Stimulated activated naive CD8-positive, alpha-beta T cell treated with anti-CD3 and anti-CD28 coated beads, Interleukin-15, Interleukin-2, amounts not matched to agents 100 ng/mL and 50 ng/mL, for 24 hours (primary cell): ENCODE measurements at regions not wholly inside any gene's neighbourhood (a gene's known extent, or its start where the extent isn't known, plus 50 kb on each side); places are given as distances from the start of the nearest gene placed in this dataset.

Experiments
- H3K27ac Mint-ChIP-seq: one replicate; pipeline ENCODE4 v1.8.0; 2021; ENCODE audit warnings: mild to moderate bottlenecking, mixed read lengths
- H3K27me3 Mint-ChIP-seq: one replicate; pipeline ENCODE4 v1.8.0; 2021; ENCODE audit warnings: mixed read lengths
- H3K36me3 Mint-ChIP-seq: one replicate; pipeline ENCODE4 v1.8.0; 2021; ENCODE audit warnings: low read depth, mixed read lengths
- H3K4me1 Mint-ChIP-seq: one replicate; pipeline ENCODE4 v1.8.0; 2021; ENCODE audit warnings: low read depth, mixed read lengths
- H3K4me3 Mint-ChIP-seq: one replicate; pipeline ENCODE4 v1.8.0; 2021; ENCODE audit warnings: mild to moderate bottlenecking, mixed read lengths
- H3K9me3 Mint-ChIP-seq: one replicate; pipeline ENCODE4 v1.8.0; 2021; ENCODE audit warnings: mixed read lengths

DNA sequence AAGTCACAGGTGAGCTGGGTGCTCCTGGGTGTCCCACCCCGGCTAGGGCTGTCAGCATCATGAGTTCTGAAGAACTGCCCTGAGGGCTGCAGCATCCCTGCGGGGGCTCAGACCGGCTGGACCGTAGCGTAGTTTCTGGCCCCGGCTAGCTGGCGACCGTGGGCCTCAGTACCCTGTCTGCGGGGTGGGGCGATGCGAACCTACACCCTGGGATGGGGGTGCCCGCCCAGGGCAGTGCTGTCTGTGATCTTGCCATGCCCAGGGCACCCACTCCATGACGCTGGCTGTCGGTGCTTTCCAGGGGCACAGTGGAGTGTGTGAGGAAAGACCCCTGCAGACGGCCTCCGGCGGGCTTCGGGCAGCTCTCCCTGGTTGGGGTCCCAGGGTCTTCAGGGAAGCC, 66.5 kb upstream of the IRX4 start:
- no peak overlapping the region for H3K27ac Mint-ChIP-seq
- H3K4me3 Mint-ChIP-seq = no peak overlapping the region
- H3K9me3 Mint-ChIP-seq = no peaks in the 10 kb centered on the region
- H3K4me1 Mint-ChIP-seq = no peaks in the 10 kb centered on the region
- no peaks in the 10 kb centered on the region for H3K36me3 Mint-ChIP-seq
- peaks cover 29% of the 10 kb centered on the region for H3K27me3 Mint-ChIP-seq

DNA sequence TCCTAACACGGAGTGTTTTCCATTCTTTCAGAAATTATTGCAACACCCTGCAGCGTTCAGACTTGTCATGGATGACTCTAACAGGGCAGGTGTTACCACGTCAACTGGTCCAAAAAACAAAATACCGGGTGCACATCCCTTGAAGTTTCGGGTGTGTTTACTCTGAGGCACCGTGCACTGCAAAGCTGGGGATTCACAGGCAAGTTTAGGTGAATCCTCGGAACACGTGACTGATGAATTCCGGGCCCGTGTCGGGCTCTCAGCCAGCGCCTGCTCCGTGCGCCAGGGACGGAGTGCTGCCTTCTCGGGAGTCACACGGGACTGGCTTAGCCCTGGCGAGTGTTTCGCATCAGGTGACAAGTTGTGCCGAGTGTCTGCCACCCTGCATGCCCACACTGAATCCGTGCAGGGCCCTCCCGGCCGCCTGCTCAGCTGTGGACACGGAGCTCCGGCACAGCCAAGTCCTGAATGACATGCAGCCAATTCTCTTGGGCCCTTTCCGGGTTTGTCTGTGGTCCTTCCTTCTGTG, 66.0 kb upstream of the IRX4 start:
- H3K36me3 Mint-ChIP-seq = no peaks in the 10 kb centered on the region
- H3K9me3 Mint-ChIP-seq = no peaks in the 10 kb centered on the region
- H3K27me3 Mint-ChIP-seq = peaks cover 35% of the 10 kb centered on the region
- H3K27ac Mint-ChIP-seq = no peak overlapping the region
- no peak overlapping the region for H3K4me3 Mint-ChIP-seq
- no peaks in the 10 kb centered on the region for H3K4me1 Mint-ChIP-seq

DNA sequence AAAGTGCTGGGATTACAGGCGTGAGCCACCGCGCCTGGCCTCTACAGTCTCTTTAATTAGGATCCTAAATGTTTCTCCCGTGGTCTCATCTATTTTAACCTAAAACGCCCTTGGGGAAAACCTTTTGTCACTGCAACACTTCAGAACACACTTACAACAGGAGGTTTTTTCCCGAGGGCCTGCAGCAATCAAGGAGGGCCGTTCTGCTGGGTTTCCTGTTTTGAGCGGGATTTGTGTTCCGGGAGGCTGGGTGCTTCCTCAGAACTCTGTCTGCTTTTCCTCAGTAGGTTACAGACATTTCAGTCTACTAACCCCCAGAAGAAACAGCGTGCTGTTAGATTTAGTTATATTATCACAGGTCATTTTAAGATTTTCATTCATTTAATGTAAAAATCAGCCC, 65.4 kb upstream of the IRX4 start:
- no peak overlapping the region for H3K4me3 Mint-ChIP-seq
- no peaks in the 10 kb centered on the region for H3K4me1 Mint-ChIP-seq
- no peaks in the 10 kb centered on the region for H3K36me3 Mint-ChIP-seq
- no peaks in the 10 kb centered on the region for H3K9me3 Mint-ChIP-seq
- no peak overlapping the region for H3K27ac Mint-ChIP-seq
- peaks cover 34% of the 10 kb centered on the region for H3K27me3 Mint-ChIP-seq

DNA sequence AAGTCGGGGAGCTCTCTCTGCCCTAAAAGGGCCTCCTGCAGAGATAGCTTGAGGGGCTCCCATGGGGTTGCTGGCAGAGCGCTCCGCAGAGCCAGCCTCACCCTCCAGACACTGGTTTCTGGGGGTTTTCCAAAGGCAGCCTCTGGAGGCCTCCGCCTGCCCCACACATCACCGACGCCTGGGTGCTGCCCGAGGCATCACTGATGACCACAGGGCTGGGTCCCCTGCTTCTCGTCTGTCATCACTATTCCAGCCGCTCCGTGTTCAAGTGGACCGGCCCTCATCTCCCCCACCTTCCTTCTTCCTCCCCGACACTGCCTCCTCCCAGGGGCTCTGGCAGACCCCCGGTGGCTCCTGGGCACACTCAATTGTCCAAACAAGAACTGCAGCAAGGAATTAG, 64.1 kb upstream of the IRX4 start:
- Mint-ChIP-seq H3K4me3 (no peak overlapping the region), H3K36me3 (no peaks in the 10 kb centered on the region), H3K4me1 (no peaks in the 10 kb centered on the region), H3K27me3 (peaks cover 39% of the 10 kb centered on the region), H3K27ac (no peak overlapping the region), H3K9me3 (no peaks in the 10 kb centered on the region)

DNA sequence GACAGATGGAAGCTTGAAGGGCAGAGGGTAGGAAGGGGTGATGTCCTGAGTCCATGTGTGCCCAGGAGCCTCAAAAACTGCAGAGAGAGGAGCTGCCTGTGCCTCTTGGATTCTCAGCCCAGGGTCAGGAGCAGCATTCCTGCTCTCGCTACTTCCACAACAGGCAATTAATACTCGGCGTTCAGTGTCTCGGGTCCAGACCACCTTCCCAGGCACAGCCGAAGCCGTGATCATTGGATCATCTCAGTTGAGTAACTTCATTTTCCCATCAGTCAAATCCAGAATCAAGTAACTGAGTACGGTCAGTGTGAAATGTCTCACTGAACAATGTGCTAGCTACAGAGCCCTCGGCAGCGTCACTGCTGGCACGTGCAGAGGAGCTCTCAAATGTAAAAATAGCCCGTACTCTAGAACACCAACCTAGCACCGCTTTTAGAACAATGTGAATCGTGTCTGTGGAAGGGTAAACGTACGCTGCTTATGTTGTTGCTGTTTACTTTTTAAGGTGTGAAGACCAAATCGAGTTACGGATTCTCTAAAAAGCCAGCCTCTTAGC, 63.5 kb upstream of the IRX4 start:
- Mint-ChIP-seq H3K9me3 (no peaks in the 10 kb centered on the region), H3K27ac (no peak overlapping the region), H3K36me3 (no peaks in the 10 kb centered on the region), H3K4me3 (no peak overlapping the region), H3K4me1 (no peaks in the 10 kb centered on the region), H3K27me3 (peaks cover 33% of the 10 kb centered on the region)

DNA sequence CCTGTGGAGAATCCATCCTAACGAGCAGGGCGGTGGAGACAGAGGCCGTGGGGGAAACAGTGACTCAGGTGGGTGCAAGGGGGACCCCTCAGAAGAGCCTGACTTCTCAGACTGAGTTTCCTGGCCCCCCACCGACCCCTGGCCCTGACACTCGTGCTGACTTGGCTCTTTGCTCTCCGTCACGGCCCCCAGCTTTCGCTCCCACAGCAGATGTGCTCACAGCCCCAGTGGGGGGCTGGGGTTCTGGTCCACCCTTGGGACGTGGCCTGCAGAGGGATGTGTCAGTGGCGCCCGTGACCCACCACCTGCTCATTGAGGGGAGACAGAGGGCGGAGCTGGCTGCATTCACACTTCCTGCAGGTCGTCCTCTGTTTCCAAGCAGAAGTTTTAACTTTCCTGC, 62.9 kb upstream of the IRX4 start:
- H3K4me3 Mint-ChIP-seq = no peak overlapping the region
- H3K4me1 Mint-ChIP-seq = no peaks in the 10 kb centered on the region
- H3K27ac Mint-ChIP-seq = no peak overlapping the region
- H3K36me3 Mint-ChIP-seq = no peaks in the 10 kb centered on the region
- peaks cover 30% of the 10 kb centered on the region for H3K27me3 Mint-ChIP-seq
- H3K9me3 Mint-ChIP-seq = no peaks in the 10 kb centered on the region

DNA sequence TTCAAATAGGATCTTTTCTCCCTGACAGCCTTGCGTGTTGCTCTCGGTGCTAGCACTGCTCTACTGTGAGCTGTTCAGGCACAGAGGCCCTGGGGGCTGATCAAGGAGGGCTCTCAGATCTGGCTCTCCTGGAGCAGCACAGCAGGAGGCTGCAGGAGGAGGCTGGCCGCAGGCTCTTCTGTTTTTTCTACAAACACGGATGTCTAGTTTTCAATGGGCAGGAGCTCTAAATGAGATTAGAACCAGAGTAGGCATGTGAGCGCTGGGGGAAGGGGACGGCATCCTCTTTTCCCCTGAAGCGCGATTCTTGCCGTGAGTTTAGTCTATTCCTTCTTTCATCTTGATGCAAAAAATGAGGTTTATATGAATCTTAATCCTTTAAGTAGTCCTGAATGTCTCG, 61.7 kb upstream of the IRX4 start:
- Mint-ChIP-seq H3K27ac (no peak overlapping the region), H3K9me3 (no peaks in the 10 kb centered on the region), H3K4me3 (no peak overlapping the region), H3K27me3 (peaks cover 29% of the 10 kb centered on the region), H3K36me3 (no peaks in the 10 kb centered on the region), H3K4me1 (no peaks in the 10 kb centered on the region)

DNA sequence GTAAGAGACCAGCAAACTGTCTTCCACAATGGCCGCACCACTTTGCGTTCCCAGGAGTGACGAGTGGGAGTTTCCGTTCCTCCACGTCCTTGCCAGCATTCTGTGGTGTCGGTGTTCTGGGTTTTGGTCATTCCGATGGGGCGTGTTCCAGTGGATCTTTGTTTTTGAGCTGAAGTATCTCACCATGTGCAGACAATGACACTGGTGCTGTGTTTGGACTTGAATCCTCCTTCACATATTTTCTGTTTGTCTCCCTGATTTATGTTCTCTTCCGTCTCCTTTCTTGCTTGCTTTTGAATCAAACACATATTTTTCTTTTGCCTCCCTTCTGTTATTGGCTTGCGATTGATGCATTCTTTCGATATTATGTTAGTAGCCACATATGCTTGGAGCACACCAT, 60.8 kb upstream of the IRX4 start:
- Mint-ChIP-seq H3K27ac (no peak overlapping the region), H3K27me3 (peaks cover 28% of the 10 kb centered on the region), H3K36me3 (no peaks in the 10 kb centered on the region), H3K4me1 (no peaks in the 10 kb centered on the region), H3K9me3 (no peaks in the 10 kb centered on the region), H3K4me3 (no peak overlapping the region)

DNA sequence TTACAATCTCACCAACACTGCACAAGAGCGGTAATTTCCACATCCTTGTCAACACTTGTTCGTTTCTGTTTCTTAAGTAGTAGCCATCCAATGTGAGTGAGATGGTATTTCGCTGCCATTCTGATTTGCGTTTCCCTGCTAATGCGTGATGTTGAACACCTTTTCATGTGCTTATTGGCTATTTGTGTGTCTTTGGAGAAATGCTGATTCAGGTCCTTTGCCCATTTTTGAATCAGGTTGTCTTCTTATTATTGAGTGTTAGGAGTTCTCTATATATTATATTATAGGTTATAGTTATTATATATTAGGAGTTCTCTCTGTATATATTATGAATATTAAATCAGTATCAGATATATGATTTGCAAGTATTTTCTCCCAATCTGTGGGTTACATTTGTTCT, 59.9 kb upstream of the IRX4 start:
- Mint-ChIP-seq H3K36me3 (no peaks in the 10 kb centered on the region), H3K27me3 (peaks cover 24% of the 10 kb centered on the region), H3K27ac (no peak overlapping the region)

DNA sequence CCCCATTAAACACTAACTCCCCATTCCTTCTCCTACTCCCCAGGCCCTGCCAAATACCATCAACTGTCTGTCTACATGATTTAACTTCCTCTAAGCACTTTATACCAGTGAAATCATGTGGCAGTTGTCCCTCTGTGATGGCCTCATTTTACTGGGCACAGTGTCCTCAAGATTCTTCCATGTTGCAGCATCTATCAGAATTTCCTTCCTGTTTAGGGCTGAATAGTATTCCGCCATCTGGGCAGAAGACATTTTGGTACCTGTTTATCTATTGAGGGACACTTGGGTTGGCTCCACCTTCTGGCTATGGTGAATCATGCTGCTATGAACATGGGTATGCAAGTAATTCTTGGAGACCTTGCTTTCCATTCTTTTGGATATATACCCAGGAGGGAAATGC, 59.4 kb upstream of the IRX4 start:
- Mint-ChIP-seq H3K4me1 (no peaks in the 10 kb centered on the region), H3K4me3 (no peak overlapping the region), H3K27me3 (peaks cover 24% of the 10 kb centered on the region), H3K36me3 (no peaks in the 10 kb centered on the region), H3K27ac (no peak overlapping the region), H3K9me3 (no peaks in the 10 kb centered on the region)

More for the DNA sequence above, 59.9 kb upstream of the IRX4 start:
- Mint-ChIP-seq H3K4me3 (no peak overlapping the region), H3K9me3 (no peaks in the 10 kb centered on the region), H3K4me1 (no peaks in the 10 kb centered on the region)

DNA sequence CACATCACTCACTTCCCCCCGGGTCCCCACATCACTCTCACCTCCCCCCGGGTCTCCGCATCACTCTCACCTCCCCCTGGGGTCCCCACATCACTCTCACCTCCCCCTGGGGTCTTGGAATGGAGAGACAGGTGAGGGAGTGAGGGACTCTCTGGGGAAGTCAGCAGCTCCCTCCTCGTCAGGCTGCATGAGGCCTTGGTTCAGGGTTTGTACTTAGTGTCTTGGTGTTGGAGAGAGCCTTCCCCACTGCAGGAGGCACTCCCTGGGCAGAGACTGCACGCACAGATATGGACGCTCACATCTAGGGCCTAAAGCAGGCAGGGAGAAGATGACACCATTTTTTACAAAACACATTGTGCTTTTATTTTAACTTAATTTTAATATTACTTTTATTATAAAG, 56.5 kb upstream of the IRX4 start:
- Mint-ChIP-seq H3K4me1 (no peaks in the 10 kb centered on the region), H3K27me3 (peaks cover 23% of the 10 kb centered on the region), H3K27ac (no peak overlapping the region), H3K9me3 (no peaks in the 10 kb centered on the region), H3K36me3 (no peaks in the 10 kb centered on the region), H3K4me3 (no peak overlapping the region)

DNA sequence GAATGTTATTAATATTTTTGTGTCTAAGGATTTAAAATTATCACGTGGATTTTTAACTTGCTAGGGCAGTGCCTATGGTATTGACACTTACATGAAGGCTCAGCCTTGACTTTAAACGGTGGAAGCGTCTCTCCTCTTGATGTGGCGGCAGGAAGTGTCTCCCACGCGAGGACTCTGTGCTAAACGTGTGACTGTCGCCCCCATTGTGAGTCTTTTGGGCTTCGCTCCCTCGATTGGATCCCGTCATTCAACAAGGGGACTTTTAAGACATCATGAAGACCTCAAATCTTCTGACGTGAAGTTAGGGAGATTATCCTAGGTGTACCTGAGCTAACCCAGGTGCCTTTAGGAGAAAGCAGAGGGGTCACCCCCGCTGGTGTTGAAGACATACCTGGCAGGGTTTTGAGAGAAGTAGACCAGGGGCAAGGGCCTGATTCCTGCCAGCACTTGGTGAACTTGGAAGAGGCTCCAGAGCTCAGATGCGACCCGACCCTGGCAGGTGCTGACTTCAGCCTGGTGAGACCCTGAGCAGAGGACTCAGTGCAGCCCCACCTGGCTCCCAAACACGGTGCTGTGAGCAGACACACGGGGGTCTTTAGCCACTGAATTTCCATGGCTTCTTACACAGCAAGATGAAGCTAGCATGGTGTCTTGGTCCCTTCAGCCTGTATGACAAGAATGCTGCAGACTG, 55.7 kb upstream of the IRX4 start:
- no peak overlapping the region for H3K27ac Mint-ChIP-seq
- no peaks in the 10 kb centered on the region for H3K9me3 Mint-ChIP-seq
- no peaks in the 10 kb centered on the region for H3K36me3 Mint-ChIP-seq
- no peaks in the 10 kb centered on the region for H3K4me1 Mint-ChIP-seq
- peaks cover 20% of the 10 kb centered on the region for H3K27me3 Mint-ChIP-seq
- no peak overlapping the region for H3K4me3 Mint-ChIP-seq

DNA sequence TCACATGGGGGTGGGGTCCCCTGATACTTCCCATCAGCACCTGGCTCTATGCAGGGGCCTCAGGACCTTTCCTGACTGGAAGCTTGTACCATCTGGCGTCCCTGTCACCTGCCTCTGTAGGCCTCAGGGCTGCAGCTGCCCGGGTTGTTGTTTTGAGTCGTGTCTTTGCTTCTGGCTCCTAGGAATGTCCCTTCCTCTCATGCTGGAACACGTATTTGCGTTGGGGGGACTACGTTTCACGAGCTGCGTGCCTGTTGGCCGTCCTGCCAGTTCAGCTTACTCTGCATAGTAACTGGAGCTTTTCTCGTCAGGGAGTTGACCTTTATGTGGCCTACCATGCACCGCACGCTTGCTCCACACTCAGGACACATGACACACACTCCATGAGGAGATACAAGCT, 54.9 kb upstream of the IRX4 start:
- H3K27me3 Mint-ChIP-seq = peaks cover 28% of the 10 kb centered on the region
- H3K4me3 Mint-ChIP-seq = no peak overlapping the region
- no peaks in the 10 kb centered on the region for H3K9me3 Mint-ChIP-seq
- no peak overlapping the region for H3K27ac Mint-ChIP-seq
- no peaks in the 10 kb centered on the region for H3K36me3 Mint-ChIP-seq
- no peaks in the 10 kb centered on the region for H3K4me1 Mint-ChIP-seq

DNA sequence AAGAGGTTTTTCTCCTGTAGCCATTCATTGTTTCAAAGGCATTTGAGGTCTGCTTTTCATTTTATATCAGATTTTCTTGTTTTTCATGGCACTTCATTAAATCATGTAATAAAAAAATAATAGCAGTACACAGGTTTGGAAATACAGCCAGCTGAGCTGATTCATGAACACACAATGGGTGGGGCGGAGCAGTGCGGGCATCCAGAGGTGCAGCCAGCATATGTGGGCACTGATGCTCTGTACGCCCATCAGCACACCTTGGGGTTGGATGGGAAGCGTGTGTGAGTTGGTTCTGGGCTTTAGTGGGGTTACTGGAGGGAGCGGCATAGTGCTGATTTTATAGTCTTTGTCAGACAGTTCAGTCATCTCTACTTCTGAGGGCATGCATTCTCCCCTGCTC, 54.2 kb upstream of the IRX4 start:
- H3K4me1 Mint-ChIP-seq = no peaks in the 10 kb centered on the region
- no peak overlapping the region for H3K27ac Mint-ChIP-seq
- no peaks in the 10 kb centered on the region for H3K36me3 Mint-ChIP-seq
- H3K9me3 Mint-ChIP-seq = no peaks in the 10 kb centered on the region
- H3K4me3 Mint-ChIP-seq = no peak overlapping the region
- peaks cover 28% of the 10 kb centered on the region for H3K27me3 Mint-ChIP-seq

DNA sequence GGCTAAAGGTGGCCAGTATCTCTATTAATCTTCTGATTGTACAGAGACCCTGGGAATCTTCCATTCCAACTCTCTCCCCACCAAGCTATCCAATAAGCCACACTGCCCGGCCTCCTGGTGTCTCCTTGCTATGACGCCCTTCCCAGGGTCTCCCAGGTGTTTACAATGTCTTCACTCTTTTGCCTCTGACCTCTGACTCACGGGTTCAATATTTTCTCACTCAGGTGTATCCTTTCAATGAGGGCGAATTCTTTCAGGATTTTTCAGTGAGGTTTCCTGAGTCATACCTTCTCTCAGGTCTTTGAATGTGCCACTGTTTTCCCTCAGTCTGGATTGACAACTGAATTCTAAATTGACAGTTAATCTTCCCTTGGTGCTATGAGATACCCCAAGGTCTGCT, 53.7 kb upstream of the IRX4 start:
- peaks cover 30% of the 10 kb centered on the region for H3K27me3 Mint-ChIP-seq
- H3K9me3 Mint-ChIP-seq = no peaks in the 10 kb centered on the region
- H3K27ac Mint-ChIP-seq = no peak overlapping the region
- no peaks in the 10 kb centered on the region for H3K4me1 Mint-ChIP-seq
- no peaks in the 10 kb centered on the region for H3K36me3 Mint-ChIP-seq
- H3K4me3 Mint-ChIP-seq = no peak overlapping the region
